ENCODE measurements at regions not wholly inside any gene's neighbourhood (a gene's known extent, or its start where the extent isn't known, plus 50 kb on each side); places are given as distances from the start of the nearest gene placed in this dataset.
A peak's percentile ranks its signal among the peaks of the same experiment; 100 is the strongest.

DNA sequence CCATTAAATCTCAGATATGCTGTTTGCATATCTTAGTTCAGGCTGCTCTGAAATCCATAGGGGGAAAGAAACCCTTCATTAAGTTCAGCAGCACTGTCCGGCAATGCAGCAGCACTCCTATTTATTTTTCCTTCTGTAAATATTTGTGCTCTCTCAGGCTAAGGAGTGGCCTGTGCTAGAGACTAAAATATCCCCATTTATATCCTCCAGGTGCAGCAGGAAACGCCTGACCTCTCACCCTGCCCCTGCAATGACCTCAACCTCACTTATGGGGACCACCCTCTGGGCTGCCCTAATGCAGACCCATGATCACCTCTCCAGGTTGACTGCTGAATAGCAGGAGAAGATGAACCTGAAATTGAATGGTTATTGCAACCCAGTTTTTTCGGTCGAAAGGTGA is 165.0 kb upstream of the ELAC2 start:
- Histone ChIP-seq H3K27ac (ENCODE audit: insufficient read length, low read depth, low read length) (no peak overlapping the region), H2AFZ (ENCODE audit: low read length) (no peak overlapping the region), H3K9ac (ENCODE audit: extremely low read depth, insufficient read length, low read length) (no peak overlapping the region), H2BK5ac (ENCODE audit: insufficient read length, low read length) (no peak overlapping the region), H4K5ac (ENCODE audit: insufficient read length, low read depth, low read length) (no peak overlapping the region), H3K4me2 (ENCODE audit: insufficient read depth, insufficient read length, low read length) (no peak overlapping the region), H2BK12ac (ENCODE audit: insufficient read length, low read depth, low read length) (no peak overlapping the region), H3K4ac (ENCODE audit: low read depth, low read length) (no peak overlapping the region), H3K56ac (ENCODE audit: insufficient read length, low read depth, low read length) (no peak overlapping the region), H3K14ac (ENCODE audit: insufficient read depth, low read length) (no peak overlapping the region), H3K79me1 (ENCODE audit: insufficient read depth, low read depth, low read length, poor library complexity, severe bottlenecking) (no peaks in the 10 kb centered on the region), H3K23ac (ENCODE audit: insufficient read length, low read depth, low read length) (no peak overlapping the region), H3K18ac (ENCODE audit: insufficient read length, low read depth, low read length) (no peak overlapping the region), H3K9me3 (ENCODE audit: control insufficient read depth, low read depth, low read length) (no peaks in the 10 kb centered on the region), H2BK15ac (ENCODE audit: low read depth, low read length) (no peak overlapping the region), H3K23me2 (ENCODE audit: insufficient read length, low read depth, low read length, poor library complexity, severe bottlenecking) (no peaks in the 10 kb centered on the region), H2BK120ac (ENCODE audit: low read depth, low read length, poor library complexity, severe bottlenecking) (no peak overlapping the region), H3K79me2 (ENCODE audit: insufficient read depth, low read length) (no peaks in the 10 kb centered on the region), H4K20me1 (ENCODE audit: control insufficient read depth, insufficient read depth, insufficient read length) (no peaks in the 10 kb centered on the region), H2BK20ac (ENCODE audit: low read depth, low read length, poor library complexity, severe bottlenecking) (no peak overlapping the region), H3T11ph (ENCODE audit: low read length) (no peak overlapping the region), H4K91ac (ENCODE audit: insufficient read length, low read depth, low read length) (no peak overlapping the region), H2AK5ac (ENCODE audit: insufficient read length, low read length) (no peak overlapping the region), H4K8ac (replicated peaks; ENCODE audit: insufficient read length, low read depth, low read length) (no peak overlapping the region), H3K27me3 (ENCODE audit: insufficient read depth, low read length) (no peaks in the 10 kb centered on the region), H3K4me1 (ENCODE audit: insufficient read depth, low read length) (no peaks in the 10 kb centered on the region)
- TF ChIP-seq, protein P1, sequence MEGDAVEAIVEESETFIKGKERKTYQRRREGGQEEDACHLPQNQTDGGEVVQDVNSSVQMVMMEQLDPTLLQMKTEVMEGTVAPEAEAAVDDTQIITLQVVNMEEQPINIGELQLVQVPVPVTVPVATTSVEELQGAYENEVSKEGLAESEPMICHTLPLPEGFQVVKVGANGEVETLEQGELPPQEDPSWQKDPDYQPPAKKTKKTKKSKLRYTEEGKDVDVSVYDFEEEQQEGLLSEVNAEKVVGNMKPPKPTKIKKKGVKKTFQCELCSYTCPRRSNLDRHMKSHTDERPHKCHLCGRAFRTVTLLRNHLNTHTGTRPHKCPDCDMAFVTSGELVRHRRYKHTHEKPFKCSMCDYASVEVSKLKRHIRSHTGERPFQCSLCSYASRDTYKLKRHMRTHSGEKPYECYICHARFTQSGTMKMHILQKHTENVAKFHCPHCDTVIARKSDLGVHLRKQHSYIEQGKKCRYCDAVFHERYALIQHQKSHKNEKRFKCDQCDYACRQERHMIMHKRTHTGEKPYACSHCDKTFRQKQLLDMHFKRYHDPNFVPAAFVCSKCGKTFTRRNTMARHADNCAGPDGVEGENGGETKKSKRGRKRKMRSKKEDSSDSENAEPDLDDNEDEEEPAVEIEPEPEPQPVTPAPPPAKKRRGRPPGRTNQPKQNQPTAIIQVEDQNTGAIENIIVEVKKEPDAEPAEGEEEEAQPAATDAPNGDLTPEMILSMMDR (conservative IDR thresholded peaks at IDR 0.05), result peak; percentile 41
- Mint-ChIP-seq H3K36me3 (ENCODE audit: insufficient read depth in 1 of 3, low read depth in 3 of 3) (no peaks in the 10 kb centered on the region), H3K4me1 (peaks cover 0 to 3% of the 10 kb centered on the region in 2 experiments; a peak in 1 of 4 replicates), H3K9me3 (peaks cover 0 to 3% of the 10 kb centered on the region in 2 experiments; a peak in 2 of 5 replicates), H3K4me3 (no peak overlapping the region), H3K27ac (no peak overlapping the region), H3K27me3 (ENCODE audit: low read depth) (no peaks in the 10 kb centered on the region)
- WGBS (ENCODE audit: extremely low coverage, insufficient read length, low lambda C conversion rate), result no CpG with 5 or more reads among the region's 4 CpGs
- DNase-seq, result peak; percentile 41

All from H9 (cell line).